IMR-90 (cell line): ENCODE measurements at regions not wholly inside any gene's neighbourhood (a gene's known extent, or its start where the extent isn't known, plus 50 kb on each side); places are given as distances from the start of the nearest gene placed in this dataset.

Source experiments
- ATAC-seq: fragments of 200-7000 bp; cut with Tn5 transposase; 2 replicates; pipeline ENCODE4 v1.9.1; 2020; ENCODE audit warnings: low read depth, mild to moderate bottlenecking, moderate library complexity
- BruUV-seq: library from RNA; stranded (reverse); fragments of 400-500 nt; replicated peaks from 2 replicates; lab custom pipeline; 2021; lab: Mats Ljungman, UMichigan
- CTCF ChIA-PET: fragments of 300-600 bp; formaldehyde crosslinking; extraction: SDS; loops from one replicate; lab custom pipeline; 2021; ENCODE audit warnings: antibody characterized with exemption; lab: Yijun Ruan, JAX
- POLR2A ChIA-PET: fragments of 300-600 bp; sonication (Branson Sonifier 250); formaldehyde crosslinking; loops from one replicate; lab custom pipeline; 2022; ENCODE audit warnings: antibody characterized with exemption; ENCODE audit not compliant: unreplicated experiment; lab: Charles Lee
- DNase-seq: peaks from one replicate; pipeline ENCODE4 v3.0.0; 2013
- H2AFZ ChIP-seq: replicated peaks from 2 replicates; pipeline ENCODE3; 2013; ENCODE audit warnings: low read length, mild to moderate bottlenecking; ENCODE audit not compliant: poor library complexity
- H2AK5ac ChIP-seq: 2 replicates; pipeline ENCODE4 v1.6.1; 2013; ENCODE audit warnings: low read depth, low read length, inconsistent platforms
- H2AK9ac ChIP-seq: replicated peaks from 2 replicates; pipeline ENCODE3; 2013; ENCODE audit warnings: mild to moderate bottlenecking, low read depth, low read length, moderate library complexity; ENCODE audit not compliant: poor library complexity
- H2BK120ac ChIP-seq: 2 replicates; pipeline ENCODE4 v1.6.1; 2013; ENCODE audit warnings: low read depth, low read length, inconsistent platforms
- H2BK15ac ChIP-seq: 3 replicates; pipeline ENCODE4 v1.6.1; 2013; ENCODE audit warnings: low read depth, low read length, inconsistent platforms
- H2BK20ac ChIP-seq: 2 replicates; pipeline ENCODE4 v1.6.1; 2013; ENCODE audit warnings: low read depth, mild to moderate bottlenecking, inconsistent platforms, low read length, moderate library complexity
- H2BK5ac ChIP-seq: 2 replicates; pipeline ENCODE4 v1.6.1; 2013; ENCODE audit warnings: mild to moderate bottlenecking, low read depth, low read length, inconsistent platforms; ENCODE audit not compliant: poor library complexity, severe bottlenecking
- H3K14ac ChIP-seq: replicated peaks from 2 replicates; pipeline ENCODE4 v1.6.1; 2013; ENCODE audit warnings: low read depth, low read length, inconsistent platforms
- H3K18ac ChIP-seq: 2 replicates; pipeline ENCODE4 v1.6.1; 2013; ENCODE audit warnings: low read depth, low read length, control low read depth
- H3K23ac ChIP-seq: 2 replicates; pipeline ENCODE4 v1.6.1; 2013; ENCODE audit warnings: low read depth, low read length, inconsistent platforms
- H3K27ac ChIP-seq: 2 replicates; pipeline ENCODE4 v1.5.1; 2013; ENCODE audit warnings: mild to moderate bottlenecking, control low read depth, low read length; ENCODE audit not compliant: insufficient read depth
- H3K27me3 ChIP-seq: 2 replicates; pipeline ENCODE4 v1.6.1; 2013; ENCODE audit warnings: low read length; ENCODE audit not compliant: control insufficient read depth, insufficient read depth
- H3K36me3 ChIP-seq: 2 replicates; pipeline ENCODE4 v1.6.1; 2013; ENCODE audit warnings: low read length, mixed read lengths; ENCODE audit not compliant: control insufficient read depth, insufficient read depth
- H3K4ac ChIP-seq: 2 replicates; pipeline ENCODE4 v1.6.1; 2013; ENCODE audit warnings: low read depth, low read length, inconsistent platforms
- H3K4me1 ChIP-seq: 2 replicates; pipeline ENCODE4 v1.6.1; 2013; ENCODE audit warnings: low read length, mixed read lengths; ENCODE audit not compliant: control insufficient read depth, insufficient read depth
- H3K4me2 ChIP-seq: 2 replicates; pipeline ENCODE4 v1.6.1; 2013; ENCODE audit warnings: low read depth, mild to moderate bottlenecking, control low read depth, low read length, moderate library complexity
- H3K4me3 ChIP-seq: 2 replicates; pipeline ENCODE4 v1.5.1; 2013; ENCODE audit warnings: low read depth, mild to moderate bottlenecking, control low read depth, low read length, moderate library complexity; ENCODE audit not compliant: insufficient read depth
- H3K56ac ChIP-seq: 2 replicates; pipeline ENCODE4 v1.6.1; 2013; ENCODE audit warnings: low read length, inconsistent platforms; ENCODE audit not compliant: insufficient read depth; ENCODE audit errors: extremely low read depth
- H3K79me1 ChIP-seq, 2 experiments: 2 replicates each; pipeline ENCODE4 v1.6.1; 2013; ENCODE audit warnings: low read length in 2 of 2, inconsistent platforms in 1 of 2, low read depth in 1 of 2
- H3K9ac ChIP-seq: 2 replicates; pipeline ENCODE4 v1.6.1; 2013; ENCODE audit warnings: low read depth, low read length, control low read depth
- H3K9me1 ChIP-seq: 2 replicates; pipeline ENCODE4 v1.6.1; 2013; ENCODE audit warnings: low read length, inconsistent platforms; ENCODE audit not compliant: insufficient read depth
- H3K9me3 ChIP-seq: 2 replicates; pipeline ENCODE4 v1.6.1; 2013; ENCODE audit warnings: low read length; ENCODE audit not compliant: control insufficient read depth, insufficient read depth
- H4K20me1 ChIP-seq: 2 replicates; pipeline ENCODE4 v1.6.1; 2013; ENCODE audit warnings: low read length, inconsistent platforms; ENCODE audit not compliant: insufficient read depth
- H4K5ac ChIP-seq: 2 replicates; pipeline ENCODE4 v1.6.1; 2013; ENCODE audit warnings: mild to moderate bottlenecking, low read depth, low read length, control low read depth
- H4K8ac ChIP-seq, 2 experiments: 2 replicates each; pipeline ENCODE4 v1.6.1; 2013; ENCODE audit warnings: low read depth in 2 of 2, low read length in 2 of 2, control low read depth in 1 of 2, inconsistent platforms in 1 of 2
- H4K91ac ChIP-seq: 2 replicates; pipeline ENCODE4 v1.6.1; 2013; ENCODE audit warnings: low read depth, low read length, inconsistent platforms; ENCODE audit not compliant: insufficient read depth
- BHLHE40 ChIP-seq: fragments of 150-350 bp; IDR thresholded peaks from 2 replicates; pipeline ENCODE4 v1.6.1; 2016; ENCODE audit warnings: mild to moderate bottlenecking, low read depth, low read length
- CEBPB ChIP-seq: IDR thresholded peaks from 2 replicates; pipeline ENCODE4 v1.6.1; 2012; ENCODE audit warnings: low read depth, low read length, improper control_type of control experiment
- CHD1 ChIP-seq: IDR thresholded peaks from 2 replicates; pipeline ENCODE4 v1.6.1; 2012; ENCODE audit warnings: low read depth, low read length, improper control_type of control experiment
- CTCF ChIP-seq: conservative IDR thresholded peaks from 2 replicates; pipeline ENCODE4 v1.5.1; 2012; ENCODE audit warnings: mild to moderate bottlenecking, low read depth, low read length, improper control_type of control experiment
- FOS ChIP-seq: fragments of 150-350 bp; IDR thresholded peaks from 2 replicates; pipeline ENCODE4 v1.6.1; 2016; ENCODE audit warnings: low read depth, low read length
- MAFK ChIP-seq: IDR thresholded peaks from 2 replicates; pipeline ENCODE4 v1.6.1; 2012; ENCODE audit warnings: low read depth, low read length, improper control_type of control experiment
- MAZ ChIP-seq: IDR thresholded peaks from 2 replicates; pipeline ENCODE4 v1.6.1; 2012; ENCODE audit warnings: low read depth, mild to moderate bottlenecking, low read length, improper control_type of control experiment, moderate library complexity, borderline replicate concordance
- MXI1 ChIP-seq: IDR thresholded peaks from 2 replicates; pipeline ENCODE4 v1.6.1; 2012; ENCODE audit warnings: low read depth, mild to moderate bottlenecking, low read length, moderate library complexity, borderline replicate concordance
- NFE2L2 ChIP-seq: fragments of 150-350 bp; IDR thresholded peaks from 2 replicates; pipeline ENCODE4 v1.6.1; 2016; ENCODE audit warnings: low read depth, mild to moderate bottlenecking, low read length
- POLR2A ChIP-seq: IDR thresholded peaks from 2 replicates; pipeline ENCODE4 v1.6.1; 2012; ENCODE audit warnings: mild to moderate bottlenecking, low read depth, low read length
- RAD21 ChIP-seq: IDR thresholded peaks from 2 replicates; pipeline ENCODE4 v1.6.1; 2012; ENCODE audit warnings: low read length, improper control_type of control experiment
- RCOR1 ChIP-seq: IDR thresholded peaks from 2 replicates; pipeline ENCODE4 v1.6.1; 2012; ENCODE audit warnings: mild to moderate bottlenecking, low read length, improper control_type of control experiment; ENCODE audit not compliant: insufficient replicate concordance
- RFX5 ChIP-seq: IDR thresholded peaks from 2 replicates; pipeline ENCODE4 v1.8.0; 2012; ENCODE audit warnings: low read depth, mild to moderate bottlenecking, low read length, moderate library complexity
- SMC3 ChIP-seq: fragments of 150-350 bp; IDR thresholded peaks from 2 replicates; pipeline ENCODE4 v1.6.1; 2016; ENCODE audit warnings: low read depth, mild to moderate bottlenecking, antibody characterized with exemption, low read length, moderate library complexity
- WGBS, 2 experiments: methylation state at CpG; one replicate each; pipeline versions ENCODE4 v1.1.5 to v1.1.7; 2013; ENCODE audit warnings: missing lambda C conversion rate in 2 of 2; ENCODE audit not compliant: insufficient read length in 1 of 2; ENCODE audit errors: extremely low coverage in 2 of 2; 5-methylcytosine and 5-hydroxymethylcytosine counted together
- dilution Hi-C: fragments of 300-500 bp; cut with HindIII; formaldehyde crosslinking; loops from one replicate; pipeline ENCODE4 v1.14.3; 2018; ENCODE audit warnings: low sequenced_read_pairs; ENCODE audit not compliant: unreplicated experiment
- in situ Hi-C: fragments of 300-500 bp; cut with MboI; formaldehyde crosslinking; loops from 3 replicates; pipeline ENCODE4 v1.14.3; 2019; ENCODE audit warnings: low sequenced_read_pairs, inconsistent platforms, mixed read lengths
- intact Hi-C: fragments of 100-400 bp; cut with micrococcal nuclease; formaldehyde crosslinking; loops from 2 replicates; pipeline ENCODE4 v1.10.0; 2022
- TF ChIP-seq, protein P1 (sequence below): fragments of 150-350 bp; IDR thresholded peaks from 2 replicates; pipeline ENCODE4 v1.6.1; 2016; ENCODE audit warnings: low read depth, mild to moderate bottlenecking, low read length, moderate library complexity, borderline replicate concordance
- TF ChIP-seq, protein P2 (sequence below): fragments of 150-350 bp; IDR thresholded peaks from 2 replicates; pipeline ENCODE4 v1.6.1; 2017; ENCODE audit warnings: mild to moderate bottlenecking, antibody characterized with exemption, low read length, low read depth

- no peaks in the 10 kb centered on the region for H3K79me1 ChIP-seq
- intact Hi-C loops = no loop called here
- H3K14ac ChIP-seq = no peak overlapping the region
- no peak overlapping the region for H4K91ac ChIP-seq
- no peaks in the 10 kb centered on the region for H3K4me1 ChIP-seq
- no peak overlapping the region for H2AK9ac ChIP-seq
- H3K27me3 ChIP-seq = no peaks in the 10 kb centered on the region
- ChIA-PET POLR2A (no interaction called here), CTCF (no interaction called here)
- H2BK5ac ChIP-seq = no peak overlapping the region
- H3K36me3 ChIP-seq = no peaks in the 10 kb centered on the region
- H3K9me1 ChIP-seq = no peaks in the 10 kb centered on the region
- no peak overlapping the region for H3K4ac ChIP-seq
- dilution Hi-C loops = no loop called here
- no peak overlapping the region for H3K27ac ChIP-seq
- no peaks in the 10 kb centered on the region for H3K9me3 ChIP-seq
- H4K5ac ChIP-seq = no peak overlapping the region
- H3K4me3 ChIP-seq = no peak overlapping the region
- H3K4me2 ChIP-seq = no peak overlapping the region
- no peaks in the 10 kb centered on the region for H4K20me1 ChIP-seq
- no peak overlapping the region for H3K18ac ChIP-seq
- no peak overlapping the region for H2BK20ac ChIP-seq
- ATAC-seq (no peak), DNase-seq (no peak)
- H4K8ac ChIP-seq = no peak overlapping the region
- no peak overlapping the region for H3K23ac ChIP-seq
- TF ChIP-seq SMC3 = no peak
- no peak for TF ChIP-seq FOS
- no peak for TF ChIP-seq RFX5
- no peak for TF ChIP-seq MXI1
- no peak for TF ChIP-seq RAD21
- no peak for TF ChIP-seq NFE2L2
- TF ChIP-seq CEBPB = no peak
- TF ChIP-seq RCOR1 = no peak
- TF ChIP-seq, protein P1, sequence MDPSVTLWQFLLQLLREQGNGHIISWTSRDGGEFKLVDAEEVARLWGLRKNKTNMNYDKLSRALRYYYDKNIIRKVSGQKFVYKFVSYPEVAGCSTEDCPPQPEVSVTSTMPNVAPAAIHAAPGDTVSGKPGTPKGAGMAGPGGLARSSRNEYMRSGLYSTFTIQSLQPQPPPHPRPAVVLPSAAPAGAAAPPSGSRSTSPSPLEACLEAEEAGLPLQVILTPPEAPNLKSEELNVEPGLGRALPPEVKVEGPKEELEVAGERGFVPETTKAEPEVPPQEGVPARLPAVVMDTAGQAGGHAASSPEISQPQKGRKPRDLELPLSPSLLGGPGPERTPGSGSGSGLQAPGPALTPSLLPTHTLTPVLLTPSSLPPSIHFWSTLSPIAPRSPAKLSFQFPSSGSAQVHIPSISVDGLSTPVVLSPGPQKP = no peak
- no peak for TF ChIP-seq CTCF
- no peak for TF ChIP-seq BHLHE40
- TF ChIP-seq POLR2A = no peak
- TF ChIP-seq MAFK = no peak
- no peak for TF ChIP-seq CHD1
- TF ChIP-seq MAZ = no peak
- TF ChIP-seq, protein P2, sequence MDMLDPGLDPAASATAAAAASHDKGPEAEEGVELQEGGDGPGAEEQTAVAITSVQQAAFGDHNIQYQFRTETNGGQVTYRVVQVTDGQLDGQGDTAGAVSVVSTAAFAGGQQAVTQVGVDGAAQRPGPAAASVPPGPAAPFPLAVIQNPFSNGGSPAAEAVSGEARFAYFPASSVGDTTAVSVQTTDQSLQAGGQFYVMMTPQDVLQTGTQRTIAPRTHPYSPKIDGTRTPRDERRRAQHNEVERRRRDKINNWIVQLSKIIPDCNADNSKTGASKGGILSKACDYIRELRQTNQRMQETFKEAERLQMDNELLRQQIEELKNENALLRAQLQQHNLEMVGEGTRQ = no peak
- no TSS peak for BruUV-seq
- no peak overlapping the region for H2AFZ ChIP-seq
- WGBS, 2 experiments = no CpG with 5 or more reads among the region's 3 CpGs
- H2BK15ac ChIP-seq = no peak overlapping the region
- in situ Hi-C loops = no loop called here
- no peak overlapping the region for H3K9ac ChIP-seq
- H2BK120ac ChIP-seq = no peak overlapping the region
- H2AK5ac ChIP-seq = no peak overlapping the region
- H3K56ac ChIP-seq = no peak overlapping the region
Measured at GRCh38 chr16:59975953-59976352, 1241.8 kb upstream of the GOT2 start.
